SKM-1 treated with dmso at 0.1 percent for 144 hours (cell line): ENCODE measurements at regions not wholly inside any gene's neighbourhood (a gene's known extent, or its start where the extent isn't known, plus 50 kb on each side); places are given as distances from the start of the nearest gene placed in this dataset.

Experiments used
- DNase-seq: peaks from one replicate; lab custom pipeline; 2025; ENCODE audit not compliant: unreplicated experiment; lab: John Stamatoyannopoulos, UW

DNA sequence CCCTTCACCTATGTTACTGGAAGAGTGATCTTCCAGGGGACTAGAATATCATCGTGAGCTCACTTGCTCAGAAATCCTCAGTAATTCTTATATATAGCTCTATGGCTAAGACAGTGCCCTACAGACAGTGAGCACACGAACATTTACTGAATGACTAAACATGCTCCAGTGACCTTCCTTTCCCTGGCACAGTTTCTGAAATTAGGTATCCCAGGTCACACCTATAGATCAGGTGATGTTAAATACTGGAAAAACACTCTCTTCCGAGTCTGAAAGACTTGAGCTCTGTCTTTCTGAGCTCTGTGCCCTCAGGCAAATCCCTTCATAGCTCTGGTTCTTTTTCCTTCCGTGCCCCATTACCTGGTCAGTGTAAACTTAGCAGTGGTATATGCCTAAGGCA lies 239.4 kb upstream of the LRIG1 start:
- DNase-seq, result no peak

DNA sequence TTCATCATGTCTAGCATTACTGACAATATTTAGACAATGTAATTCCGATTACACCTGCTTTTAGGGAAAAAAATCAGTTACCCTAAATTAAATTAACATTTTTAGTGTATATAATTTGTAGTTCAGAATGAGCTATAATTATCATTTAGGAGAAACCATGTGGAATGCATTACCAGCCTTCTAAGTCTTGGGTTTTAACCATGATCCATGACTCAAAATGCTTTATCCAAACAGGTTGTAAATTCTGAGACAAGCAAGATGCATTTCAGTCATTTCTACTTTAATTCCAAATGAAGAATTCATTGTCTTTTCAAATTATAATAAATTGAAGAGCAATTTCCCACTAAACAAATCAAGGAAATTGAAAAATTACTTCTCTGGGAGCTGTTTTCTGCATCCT lies 243.7 kb upstream of the LRIG1 start:
- no peak for DNase-seq

GRCh38 chr3:66744986-66745385 lies 244.2 kb upstream of the LRIG1 start:
- no peak for DNase-seq

- no peak for DNase-seq
Measured at GRCh38 chr3:66747261-66747660, 246.4 kb upstream of the LRIG1 start.

- DNase-seq, result no peak
Measured at GRCh38 chr3:66747696-66748095, 246.9 kb upstream of the LRIG1 start.

- no peak for DNase-seq
Measured at GRCh38 chr3:66748175-66748876, 247.5 kb upstream of the LRIG1 start.

- no peak for DNase-seq
Measured at GRCh38 chr3:66751842-66752241, 246.3 kb upstream of the KBTBD8 start.

DNA sequence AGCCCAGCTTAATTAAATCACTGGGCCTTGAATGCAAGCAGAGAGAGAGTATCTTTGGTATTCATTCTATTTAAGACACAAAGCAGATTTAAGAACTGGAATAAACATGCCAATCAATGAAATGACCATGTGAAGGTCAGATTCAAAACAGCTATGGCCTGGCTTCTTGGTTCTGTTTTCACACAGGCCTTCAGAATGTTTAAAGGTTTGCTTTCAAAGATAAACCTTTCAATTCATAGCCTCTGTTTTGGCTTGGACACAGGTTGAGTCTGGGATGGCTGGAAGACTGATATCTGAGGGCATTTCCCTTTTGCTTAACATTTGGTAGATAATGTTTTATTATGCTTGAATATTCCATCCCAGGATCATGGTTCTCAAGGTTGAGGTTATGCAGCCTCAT lies 244.4 kb upstream of the KBTBD8 start:
- no peak for DNase-seq

- DNase-seq, result no peak
Measured at GRCh38 chr3:66754613-66755012, 243.5 kb upstream of the KBTBD8 start.

DNA sequence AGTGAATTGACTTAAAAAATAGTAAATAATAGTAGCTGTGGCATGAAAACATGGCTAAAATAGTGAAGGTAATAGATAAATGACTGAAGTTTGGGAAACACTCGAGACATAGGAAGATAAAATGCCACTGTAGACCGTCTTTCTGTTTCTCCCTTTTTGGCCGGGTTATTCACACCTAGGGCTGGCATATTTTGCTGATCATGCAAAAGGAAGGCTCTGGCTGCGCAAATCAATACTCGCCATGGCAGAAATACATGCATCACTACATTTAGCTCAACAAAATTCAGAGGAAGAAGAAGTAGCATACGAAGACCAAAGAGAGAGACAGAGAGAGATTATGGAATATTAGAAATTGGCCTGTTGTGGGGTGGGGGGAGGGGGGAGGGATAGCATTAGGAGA lies 242.2 kb upstream of the KBTBD8 start:
- no peak for DNase-seq

- DNase-seq, result no peak
Measured at GRCh38 chr3:66756468-66757036, 241.6 kb upstream of the KBTBD8 start.

- no peak for DNase-seq
Measured at GRCh38 chr3:66761093-66761780, 236.9 kb upstream of the KBTBD8 start.

DNA sequence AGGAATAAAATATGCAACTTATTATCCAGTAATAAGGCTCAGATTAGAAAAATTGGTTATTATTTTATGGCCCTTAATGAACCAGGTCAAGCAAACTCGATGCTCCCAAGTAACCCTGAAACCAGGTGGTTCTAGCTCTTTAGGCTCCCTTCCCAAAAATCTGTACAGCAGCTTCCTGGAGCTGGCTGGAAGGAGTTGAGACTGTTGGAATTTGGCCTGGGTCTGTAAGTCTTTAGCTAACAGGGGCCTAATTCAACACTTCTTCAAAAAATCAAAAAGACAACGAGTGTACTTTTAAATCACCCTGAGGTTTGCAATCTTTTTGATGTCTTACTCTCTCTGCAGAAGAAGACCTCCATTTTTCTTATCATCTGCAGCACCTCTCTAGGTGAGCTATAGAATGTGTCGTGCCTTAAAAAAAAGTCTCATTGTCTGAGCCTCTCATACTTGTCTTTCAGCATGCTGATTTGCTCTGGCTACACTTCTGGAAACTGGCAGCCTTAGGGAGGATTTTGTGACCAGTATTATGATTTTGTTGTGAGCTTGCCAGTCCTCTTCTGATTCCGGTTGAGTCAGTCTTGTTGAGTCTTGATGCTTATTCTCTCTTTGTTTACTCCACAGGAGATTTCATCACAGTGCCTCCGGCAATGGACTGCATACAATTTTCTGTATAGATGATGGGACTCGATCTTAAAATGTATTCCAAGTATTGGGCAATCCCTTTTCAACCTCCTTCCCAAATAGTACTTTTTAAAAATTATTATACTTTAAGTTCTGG lies 235.0 kb upstream of the KBTBD8 start:
- no peak for DNase-seq

DNA sequence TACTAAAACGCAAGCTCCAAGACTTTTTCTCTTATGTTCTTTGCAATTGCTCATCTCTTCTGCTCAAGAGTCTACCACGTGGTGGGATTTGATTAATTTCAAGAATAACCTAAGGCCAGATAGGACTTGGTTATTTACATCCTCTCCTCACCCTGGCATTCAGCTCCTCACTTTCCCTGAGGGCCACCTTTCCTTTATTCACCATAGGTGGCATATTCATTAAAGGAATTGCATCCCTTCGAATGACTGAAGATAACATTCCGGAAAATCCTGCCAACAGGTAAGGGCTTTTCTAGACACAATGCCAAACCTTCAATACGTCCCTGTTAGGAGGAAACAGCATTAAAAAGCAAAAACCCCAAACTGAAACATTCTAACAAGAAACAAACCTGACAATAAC lies 220.0 kb upstream of the KBTBD8 start:
- DNase-seq, result no peak

DNA sequence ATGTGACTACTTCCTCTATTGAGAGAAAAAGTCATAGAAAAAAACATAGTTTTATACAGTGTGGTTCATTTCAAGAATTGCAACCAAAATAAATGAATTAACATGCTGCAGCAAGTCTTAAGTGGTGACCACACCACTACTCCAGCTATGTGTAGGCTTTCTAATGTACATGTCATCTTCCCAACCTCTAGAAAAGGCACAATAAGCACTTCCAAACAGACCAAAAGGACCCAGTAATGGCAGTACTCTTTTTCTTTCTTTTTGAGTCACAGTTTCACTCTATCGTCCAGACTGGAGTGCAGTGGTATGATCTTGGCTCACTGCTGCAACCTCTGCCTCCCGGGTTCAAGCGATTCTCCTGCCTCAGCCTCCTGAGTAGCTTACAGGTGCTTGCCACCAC lies 219.3 kb upstream of the KBTBD8 start:
- DNase-seq, result no peak

DNA sequence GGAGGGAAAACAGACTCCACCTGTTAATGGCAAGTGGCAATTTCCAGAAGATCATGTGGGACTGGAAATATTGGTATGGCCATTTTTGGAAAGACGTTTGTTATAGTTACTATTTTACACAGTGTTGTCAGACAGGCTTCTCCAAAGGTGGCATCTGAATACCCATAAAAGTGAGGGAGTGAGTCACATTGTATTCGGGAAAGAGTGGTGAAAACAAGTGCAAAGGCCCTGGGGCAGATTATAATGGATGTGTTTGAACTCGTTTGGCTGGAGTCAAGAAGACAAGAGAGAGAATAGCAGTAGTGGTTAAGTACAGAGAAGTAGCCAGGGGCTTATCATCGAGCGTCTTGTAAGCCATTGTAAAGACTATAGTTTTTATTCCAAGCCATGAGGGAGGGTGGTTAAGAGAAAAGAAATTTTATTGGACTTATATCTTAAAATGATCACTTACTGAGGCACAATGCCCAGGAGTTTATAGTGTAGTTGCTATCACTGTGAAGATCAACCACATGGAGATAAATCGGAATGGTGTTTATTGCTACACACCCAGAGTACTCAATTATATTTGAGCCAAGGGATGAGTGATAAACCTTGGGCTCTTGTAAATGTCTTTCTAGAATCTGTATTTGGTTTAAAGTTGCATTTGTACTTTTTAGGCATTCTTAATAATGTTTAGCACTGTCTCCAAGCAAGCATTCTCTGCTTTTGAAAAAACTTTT lies 212.8 kb upstream of the KBTBD8 start:
- no peak for DNase-seq

DNA sequence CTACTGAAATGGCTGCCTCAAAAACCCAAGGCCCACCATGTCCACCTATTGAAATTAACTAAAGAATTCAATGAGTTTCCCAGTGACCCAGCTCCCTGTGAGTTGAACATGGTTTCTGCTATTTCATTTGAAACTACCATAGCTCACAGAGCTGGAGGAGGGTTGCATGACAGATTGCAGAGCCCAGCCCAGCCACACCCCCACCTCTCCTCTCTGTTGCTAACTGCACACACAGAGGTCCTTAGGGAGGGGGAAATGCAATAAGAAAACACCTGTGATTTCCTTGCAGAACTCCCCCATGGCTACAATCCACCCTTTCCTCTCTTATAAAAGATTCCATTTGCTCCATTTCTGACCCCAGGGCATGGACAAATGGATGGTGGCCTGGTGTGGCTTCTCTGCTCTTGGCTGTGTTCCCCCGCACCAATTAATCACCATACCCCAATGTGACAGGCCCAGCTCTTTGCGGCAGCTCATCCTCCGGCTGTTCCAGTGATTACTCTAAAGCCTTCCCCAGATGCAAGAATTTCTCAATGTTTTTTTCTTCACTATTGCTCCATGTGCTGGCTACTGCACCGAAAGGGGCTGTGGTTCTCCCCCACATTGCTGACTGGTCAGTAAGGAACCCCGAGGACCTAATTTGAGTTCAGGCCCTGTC lies 208.4 kb upstream of the KBTBD8 start:
- no peak for DNase-seq

DNA sequence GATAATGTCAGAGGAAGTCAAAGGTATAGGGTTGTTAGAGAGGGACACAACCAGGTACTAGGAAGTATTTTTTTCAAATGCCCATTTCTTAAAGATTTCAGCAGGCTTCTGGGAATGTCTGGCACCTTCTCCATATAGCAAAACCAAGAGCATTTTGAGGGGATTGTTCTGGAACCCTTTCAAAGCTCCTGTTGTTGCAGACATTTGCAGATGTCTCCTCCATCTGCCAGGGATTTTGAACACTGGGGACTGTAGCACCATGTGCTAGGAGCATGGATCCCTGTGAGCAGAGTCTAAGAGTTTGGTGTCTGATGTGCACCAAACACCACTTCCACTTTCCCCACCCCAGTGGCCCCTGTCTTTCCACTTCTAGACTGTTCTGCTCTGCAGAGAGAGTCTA lies 206.0 kb upstream of the KBTBD8 start:
- DNase-seq, result no peak

- no peak for DNase-seq
Measured at GRCh38 chr3:66795365-66795764, 202.7 kb upstream of the KBTBD8 start.

- DNase-seq, result no peak
Measured at GRCh38 chr3:66796343-66796742, 201.8 kb upstream of the KBTBD8 start.
